GM19467 (cell line): ENCODE measurements at regions not wholly inside any gene's neighbourhood (a gene's known extent, or its start where the extent isn't known, plus 50 kb on each side); places are given as distances from the start of the nearest gene placed in this dataset.
"Not testable (repeated sequence)": the region's sequence is repeated elsewhere in the genome, so short reads cannot be mapped to it uniquely, and the experiment has no call there.

Experiments
- ATAC-seq: cut with Tn5 transposase; IDR thresholded peaks from one replicate; pipeline ENCODE4 v1.9.1; 2021; ENCODE audit warnings: mild to moderate bottlenecking, moderate library complexity; ENCODE audit not compliant: unreplicated experiment

DNA sequence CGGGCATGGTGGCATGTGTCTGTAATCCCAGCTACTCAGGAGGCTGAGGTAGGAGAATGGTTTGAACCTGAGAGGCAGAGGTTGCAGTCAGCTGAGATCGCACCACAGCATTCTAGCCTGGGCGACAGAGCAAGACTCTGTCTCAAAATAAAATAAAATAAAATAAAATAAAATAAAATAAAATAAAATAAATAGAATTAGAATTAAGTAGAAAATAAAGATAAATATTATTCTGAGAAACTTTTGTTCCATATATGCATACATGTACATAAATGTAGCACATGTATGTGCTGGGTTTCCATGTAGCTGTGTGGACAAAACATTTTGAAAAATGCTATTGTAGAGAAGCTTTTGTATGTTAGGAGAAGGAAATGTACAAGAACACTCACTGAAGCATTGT, 129.4 kb upstream of the VLDLR start:
- ATAC-seq: no peak

DNA sequence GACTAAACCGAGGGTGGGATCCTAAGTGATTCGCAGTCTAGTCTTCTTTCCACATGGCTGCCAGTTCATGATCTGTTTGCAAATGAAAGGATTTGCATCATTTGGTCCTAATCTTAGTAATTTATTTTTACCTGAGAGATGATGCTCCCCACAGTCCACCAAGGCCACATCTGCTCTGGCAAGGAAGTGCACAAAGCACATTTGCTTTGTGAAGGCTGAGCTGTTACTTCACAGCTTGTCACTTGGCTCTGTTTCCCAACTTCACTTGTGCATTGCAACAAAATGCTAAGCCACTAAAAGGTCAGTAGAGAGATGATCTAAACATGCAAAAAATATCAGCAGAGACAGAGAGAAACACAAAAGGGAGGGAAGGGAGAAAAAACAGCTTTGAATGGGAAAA, 128.5 kb upstream of the VLDLR start:
- no peak for ATAC-seq

DNA sequence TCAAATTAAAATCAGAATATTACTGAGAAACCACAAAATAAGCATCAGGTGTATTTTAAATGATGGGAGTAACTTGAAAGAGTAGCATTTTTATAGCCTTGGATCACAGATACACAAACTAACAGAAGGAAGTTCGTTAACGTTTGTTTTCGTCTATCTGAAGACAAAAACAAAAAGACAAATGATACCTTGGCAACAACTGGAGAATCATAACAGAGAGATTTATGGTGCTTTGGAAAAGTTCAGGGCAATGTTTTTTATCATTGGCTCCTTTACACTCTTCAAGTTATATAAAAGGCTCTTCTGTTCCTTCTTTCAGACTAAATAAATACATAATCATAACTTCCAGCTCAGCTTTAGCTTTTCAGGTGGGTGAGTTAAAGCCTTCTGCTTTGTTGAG, 128.1 kb upstream of the VLDLR start:
- no peak for ATAC-seq

DNA sequence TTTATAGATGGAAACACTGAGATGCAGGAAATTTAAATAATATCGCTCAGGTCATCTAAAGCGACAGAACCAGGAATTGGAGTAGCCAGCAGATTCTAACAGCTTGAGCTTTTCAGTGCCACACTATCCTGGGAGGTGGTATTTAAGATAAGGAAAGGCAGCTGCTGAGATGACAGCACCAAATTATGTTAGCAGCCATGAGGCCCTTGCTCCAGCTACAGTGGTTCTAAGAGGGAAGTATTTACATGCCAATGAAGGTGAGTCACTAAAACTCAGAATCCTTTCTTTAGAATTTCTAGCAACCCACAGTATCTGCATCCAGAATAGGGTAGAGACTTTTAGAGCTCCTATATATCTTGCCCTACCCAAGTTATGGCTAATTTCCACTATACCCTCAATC, 127.0 kb upstream of the VLDLR start:
- ATAC-seq: no peak

GRCh38 chr9:2495221-2496005, 126.2 kb upstream of the VLDLR start:
- ATAC-seq: no peak

GRCh38 chr9:2496169-2496568, 125.4 kb upstream of the VLDLR start:
- no peak for ATAC-seq

DNA sequence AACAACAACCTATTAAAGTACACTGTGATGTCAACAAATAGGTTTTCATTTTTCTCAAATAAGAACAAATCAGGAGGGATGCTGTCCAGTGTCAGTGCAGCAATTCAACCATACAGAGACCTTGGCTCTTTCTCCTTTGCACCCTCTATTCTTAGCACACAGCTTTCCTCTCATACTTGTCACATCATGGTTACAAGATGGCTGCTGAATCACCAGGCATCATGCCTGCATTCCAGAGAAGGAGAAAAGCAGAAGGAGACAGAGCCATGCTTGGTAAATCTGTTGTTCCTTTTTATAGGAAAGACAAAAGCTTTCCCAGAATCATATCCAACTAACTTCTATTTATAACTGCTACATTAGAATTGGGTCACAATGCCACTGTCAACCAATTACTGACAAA, 124.7 kb upstream of the VLDLR start:
- ATAC-seq: no peak

GRCh38 chr9:2497666-2498400, 123.8 kb upstream of the VLDLR start:
- ATAC-seq: no peak

- ATAC-seq: no peak
Measured at GRCh38 chr9:2502210-2502609, 119.4 kb upstream of the VLDLR start.

DNA sequence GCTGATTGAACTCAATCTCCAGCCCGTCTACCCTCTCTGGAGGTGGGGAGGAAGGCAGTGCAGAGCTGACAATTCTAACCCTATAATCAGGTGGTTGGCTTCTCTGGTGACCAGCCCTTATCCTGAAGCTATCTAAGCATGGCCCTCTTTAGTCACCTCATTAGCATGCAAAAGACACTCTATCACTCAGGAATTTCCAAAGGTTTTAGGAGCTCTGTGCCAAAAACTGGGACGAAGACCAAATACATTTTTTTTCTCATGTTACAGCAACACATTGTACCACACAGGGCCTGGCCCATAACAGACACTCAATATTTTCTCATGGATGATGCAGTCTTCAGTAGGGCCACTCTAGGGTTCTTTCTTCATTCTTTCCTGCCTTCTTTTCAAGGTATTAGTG, 118.8 kb upstream of the VLDLR start:
- ATAC-seq: no peak

GRCh38 chr9:2506321-2506720, 115.3 kb upstream of the VLDLR start:
- ATAC-seq: no peak

DNA sequence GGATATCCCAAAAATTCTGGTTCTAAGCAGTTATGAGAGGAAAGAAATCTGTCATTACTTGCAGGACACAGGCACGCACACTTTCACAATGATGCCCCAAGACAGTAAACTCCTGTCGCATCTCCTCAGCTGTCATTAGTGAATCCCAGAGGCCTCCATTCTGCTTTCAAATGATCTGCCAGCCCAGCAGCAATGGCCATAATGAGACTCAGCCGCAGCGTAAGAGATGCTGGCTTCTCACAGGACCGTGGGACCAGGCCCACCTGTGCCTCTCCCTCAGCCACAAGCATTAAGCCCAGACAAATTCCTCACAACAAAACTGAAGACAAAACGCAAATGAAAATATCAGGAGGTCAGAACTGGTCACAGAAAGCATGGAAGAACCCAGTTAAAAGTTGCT, 98.0 kb upstream of the VLDLR start:
- no peak for ATAC-seq

GRCh38 chr9:2524601-2525000, 97.0 kb upstream of the VLDLR start:
- no peak for ATAC-seq

- no peak for ATAC-seq
Measured at GRCh38 chr9:2525147-2525546, 96.4 kb upstream of the VLDLR start.

GRCh38 chr9:2526071-2526828, 95.3 kb upstream of the VLDLR start:
- no peak for ATAC-seq

GRCh38 chr9:2531481-2531880, 90.1 kb upstream of the VLDLR start:
- no peak for ATAC-seq

DNA sequence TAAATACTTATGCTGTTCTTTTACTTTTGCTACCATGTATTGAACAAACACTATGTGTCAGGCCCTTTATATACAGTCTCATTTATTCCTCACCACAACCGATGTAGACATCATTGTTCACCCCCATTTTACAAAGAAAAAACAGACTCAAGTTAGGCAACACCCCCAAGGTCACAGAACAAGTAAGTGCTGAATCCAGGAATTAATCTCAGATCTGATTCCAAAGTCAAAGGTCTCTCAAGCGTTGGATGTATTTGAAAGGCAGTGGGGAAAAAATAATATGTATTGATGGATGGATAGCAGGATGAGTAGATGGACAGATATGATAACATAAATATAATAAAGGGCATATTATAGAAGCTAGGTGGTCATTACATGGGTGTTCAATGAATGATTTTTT, 85.1 kb upstream of the VLDLR start:
- ATAC-seq: no peak

DNA sequence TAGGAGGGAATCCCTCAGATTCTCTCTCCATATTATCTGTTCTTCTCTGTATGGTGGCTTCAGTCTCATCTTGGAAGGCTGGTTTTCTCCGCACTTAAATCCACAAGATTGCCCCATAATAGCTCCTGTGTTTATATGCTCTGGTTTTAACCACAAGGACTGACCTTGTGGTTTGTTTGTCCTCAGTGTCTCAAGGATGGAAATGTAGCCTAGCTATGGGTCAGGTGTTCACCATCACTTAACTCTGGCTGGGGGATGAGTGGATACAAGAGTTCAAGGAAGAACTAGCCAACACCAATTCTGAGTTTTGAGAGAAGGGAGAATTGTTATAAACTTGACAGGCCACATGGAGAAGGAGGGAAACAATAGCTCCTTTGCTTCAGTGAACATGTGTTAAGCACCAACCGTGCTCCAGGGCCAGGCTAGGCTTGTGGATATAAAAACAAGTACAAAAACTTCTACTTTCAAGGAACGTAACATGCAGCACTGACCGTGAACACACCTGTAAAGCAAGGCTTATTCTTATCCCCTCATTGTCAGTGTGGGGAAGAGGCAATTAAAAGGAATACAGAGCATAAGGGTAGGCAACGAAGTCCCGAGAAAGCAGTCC, 75.6 kb upstream of the VLDLR start:
- ATAC-seq: no peak

DNA sequence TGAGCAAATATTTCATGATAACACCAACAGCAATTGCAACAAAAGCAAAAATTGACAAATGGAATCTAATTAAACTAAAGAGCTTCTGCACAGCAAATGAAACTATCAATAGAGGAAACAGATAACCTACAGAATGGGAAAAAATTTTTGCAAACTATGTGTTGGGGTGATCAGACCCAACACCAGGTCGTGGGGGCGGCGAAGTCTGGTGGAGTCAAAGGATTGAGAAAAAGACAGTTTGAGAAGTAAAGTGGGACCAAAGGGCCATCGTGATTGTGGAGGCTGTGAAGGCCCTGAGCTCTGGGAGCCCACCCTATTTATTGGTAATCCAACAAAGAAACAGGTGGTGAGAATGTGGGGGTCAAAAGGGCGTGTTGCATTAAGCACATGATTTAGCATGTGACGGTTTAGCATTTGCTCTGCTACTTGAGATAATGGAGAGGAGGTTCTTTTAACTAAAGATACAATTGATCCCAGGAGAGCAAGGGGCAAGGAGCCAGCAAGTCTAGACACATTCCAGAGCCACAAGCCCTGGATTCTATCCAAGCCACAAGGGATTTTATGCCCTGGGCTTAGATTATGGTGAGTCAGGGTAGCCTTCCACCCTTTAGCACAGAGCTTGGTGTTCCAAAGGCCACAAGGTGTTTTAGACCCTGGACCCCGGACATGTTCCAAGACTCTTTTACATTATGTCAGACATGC, 65.5 kb upstream of the VLDLR start:
- ATAC-seq: not testable (repeated sequence)

DNA sequence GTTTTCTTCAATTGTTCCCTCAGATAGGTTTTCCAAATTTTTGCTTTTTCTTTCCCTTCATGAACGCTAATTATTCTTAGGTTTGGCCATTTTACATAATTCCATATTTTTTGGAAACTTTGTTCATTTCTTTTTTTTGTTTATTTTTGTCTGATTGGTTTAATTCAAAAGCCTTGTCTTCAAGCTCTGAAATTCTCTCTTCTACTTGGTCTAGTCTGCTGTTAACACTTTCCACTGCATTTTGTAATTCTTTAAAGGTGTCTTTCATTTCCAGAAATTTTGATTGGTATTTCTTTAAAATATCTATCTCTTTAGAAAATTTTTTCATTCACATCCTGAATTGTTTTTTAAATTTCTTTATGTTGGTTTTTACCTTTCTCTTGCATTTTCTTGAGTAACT, 63.9 kb upstream of the VLDLR start:
- no peak for ATAC-seq
